Heart right ventricle (tissue), 16 donors: ENCODE measurements at regions not wholly inside any gene's neighbourhood (a gene's known extent, or its start where the extent isn't known, plus 50 kb on each side); places are given as distances from the start of the nearest gene placed in this dataset.

Source experiments
- ATAC-seq, 8 donors: fragments of 200-7000 bp; cut with Tn5 transposase; one replicate each; pipeline ENCODE4 v1.9.1; 2020; ENCODE audit warnings: mild to moderate bottlenecking in 8 of 8, moderate library complexity in 8 of 8, moderate number of reproducible peaks in 1 of 8
- DNase-seq, 2 donors: peaks; one replicate each; pipeline ENCODE4 v3.0.0-alpha.2; 2020
- H3K27ac ChIP-seq, 10 donors: fragments of 200-600 bp; sonication (generic) in 2 of 10; one replicate each; pipeline versions ENCODE4 v1.5.0 to v1.8.0; 2020 to 2022; ENCODE audit warnings: mild to moderate bottlenecking in 3 of 10
- H3K27me3 ChIP-seq, 7 donors: fragments of 200-600 bp; one replicate each; pipeline ENCODE4 v1.8.0; 2021 to 2022; ENCODE audit warnings: mild to moderate bottlenecking in 2 of 7
- H3K36me3 ChIP-seq, 9 donors: fragments of 200-600 bp; sonication (generic) in 1 of 9; one replicate each; pipeline versions ENCODE4 v1.5.0 to v1.8.0; 2020 to 2022; ENCODE audit warnings: mild to moderate bottlenecking in 2 of 9
- H3K4me1 ChIP-seq, 9 donors: fragments of 200-600 bp; sonication (generic) in 1 of 9; one replicate each; pipeline versions ENCODE4 v1.5.0 to v1.8.0; 2020 to 2022; ENCODE audit warnings: mild to moderate bottlenecking in 4 of 9
- H3K4me3 ChIP-seq, 10 donors: fragments of 200-600 bp; sonication (generic) in 2 of 10; one replicate each; pipeline versions ENCODE4 v1.5.0 to v1.8.0; 2020 to 2022; ENCODE audit warnings: mild to moderate bottlenecking in 7 of 10, moderate library complexity in 2 of 10
- H3K9me3 ChIP-seq, 11 donors: fragments of 200-600 bp in 10 of 11; sonication (generic) in 2 of 11; one replicate each; pipeline versions ENCODE4 v1.5.0 to v1.8.0; 2013 to 2022; ENCODE audit warnings: mild to moderate bottlenecking in 2 of 11, control low read depth in 1 of 11, moderate library complexity in 1 of 11
- WGBS, 2 donors: extraction: QIAGEN DNeasy Blood & Tissue Kit; methylation state at CpG; one replicate each; pipeline ENCODE4 v1.1.7; 2013; ENCODE audit warnings: inconsistent platforms in 1 of 2; 5-methylcytosine and 5-hydroxymethylcytosine counted together
- intact Hi-C, 10 donors: fragments of 100-400 bp; cut with DNase I; formaldehyde crosslinking; loops; one replicate each; pipeline versions ENCODE4 v1.11.1 to v1.14.2; 2022
- TF ChIP-seq, protein P1 (sequence below), 9 donors: fragments of 200-600 bp; sonication (generic) in 2 of 9; IDR thresholded peaks; one replicate each; pipeline versions ENCODE4 v1.5.0 to v1.8.0; 2021 to 2022; ENCODE audit warnings: antibody characterized with exemption in 9 of 9, mild to moderate bottlenecking in 5 of 9, moderate library complexity in 1 of 9
- donor health status: Arrhythmogenic right ventricular cardiomyopathy.
- donor health status: ischemic (EF 13 %, LVEDD 7.1; RV severe dilation, severe dysfunction).
- donor health status: healthy with polysubstance abuse.
- donor health status: DM: no; HTN: yes; CAD: no.
- donor health status: DM: no; HTN: no; CAD: no.
- donor health status: ischemic (EF 25% LVEDD 6.9; RV normal size, moderate dysfunction).
- donor health status: ischemic (EF 25% LVEDD 5.7; RV mildly dilated, moderate dysfunction).
- donor health status: healthy.
- donor health status: DM: yes; HTN: yes; CAD: no.
- donor health status: Ischemic cardiomyopathy.
- donor health status: ischemic (EF 35%, LVEDD 5.7; RV mildly dilated, moderate dysfunction).
- donor health status: nonischemic (EF 11% LVEDD 7.7; RV severe dilation, severe dysfunction).
- donor health status: DM: yes; HTN: yes; CAD: no.
- donor health status: PGD.
- donor health status: ischemic (EF 29% LVEDD 5.4; RV normal size, mild dysfunction).
- donor health status: nonischemic (EF 23%, LVEDD 6.1; RV moderate dilation, normal function).

DNA sequence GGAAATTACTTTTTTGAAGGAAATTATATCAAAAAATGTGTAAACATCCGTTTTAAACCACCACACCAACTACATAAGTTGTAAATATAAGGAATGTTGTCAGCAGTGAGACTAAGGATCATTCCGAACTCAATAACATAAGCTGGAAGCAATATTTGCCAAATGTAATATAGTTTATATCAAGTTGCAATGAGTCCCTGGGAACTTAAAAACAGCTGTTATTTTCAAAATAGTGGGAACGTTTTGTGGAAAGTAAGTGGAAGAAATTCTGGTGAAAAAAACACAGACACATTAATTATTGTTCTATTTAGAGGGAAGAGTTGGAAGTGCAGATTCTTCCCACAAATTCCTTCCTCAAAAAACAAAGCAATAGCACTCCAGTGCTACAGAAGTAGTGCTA, 444.3 kb downstream of the NAP1L3 start:
- DNase-seq (no peak), ATAC-seq (no peak)
- WGBS, 2 donors: 55 to 57% methylated on average over 3 of the region's 3 CpGs
- Histone ChIP-seq H3K4me3 (no peak overlapping the region), H3K36me3 (no peaks in the 10 kb centered on the region), H3K27ac (no peak overlapping the region), H3K27me3 (peaks cover 0 to 3% (median 0%) of the 10 kb centered on the region in 7 donors), H3K4me1 (no peaks in the 10 kb centered on the region), H3K9me3 (peaks cover 0 to 9% (median 0%) of the 10 kb centered on the region in 11 donors)
- TF ChIP-seq, protein P1, sequence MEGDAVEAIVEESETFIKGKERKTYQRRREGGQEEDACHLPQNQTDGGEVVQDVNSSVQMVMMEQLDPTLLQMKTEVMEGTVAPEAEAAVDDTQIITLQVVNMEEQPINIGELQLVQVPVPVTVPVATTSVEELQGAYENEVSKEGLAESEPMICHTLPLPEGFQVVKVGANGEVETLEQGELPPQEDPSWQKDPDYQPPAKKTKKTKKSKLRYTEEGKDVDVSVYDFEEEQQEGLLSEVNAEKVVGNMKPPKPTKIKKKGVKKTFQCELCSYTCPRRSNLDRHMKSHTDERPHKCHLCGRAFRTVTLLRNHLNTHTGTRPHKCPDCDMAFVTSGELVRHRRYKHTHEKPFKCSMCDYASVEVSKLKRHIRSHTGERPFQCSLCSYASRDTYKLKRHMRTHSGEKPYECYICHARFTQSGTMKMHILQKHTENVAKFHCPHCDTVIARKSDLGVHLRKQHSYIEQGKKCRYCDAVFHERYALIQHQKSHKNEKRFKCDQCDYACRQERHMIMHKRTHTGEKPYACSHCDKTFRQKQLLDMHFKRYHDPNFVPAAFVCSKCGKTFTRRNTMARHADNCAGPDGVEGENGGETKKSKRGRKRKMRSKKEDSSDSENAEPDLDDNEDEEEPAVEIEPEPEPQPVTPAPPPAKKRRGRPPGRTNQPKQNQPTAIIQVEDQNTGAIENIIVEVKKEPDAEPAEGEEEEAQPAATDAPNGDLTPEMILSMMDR (IDR thresholded peaks at IDR 0.05): no peak
- intact Hi-C loops: no loop called here
